ENCODE measurements at regions not wholly inside any gene's neighbourhood (a gene's known extent, or its start where the extent isn't known, plus 50 kb on each side); places are given as distances from the start of the nearest gene placed in this dataset.

DNA sequence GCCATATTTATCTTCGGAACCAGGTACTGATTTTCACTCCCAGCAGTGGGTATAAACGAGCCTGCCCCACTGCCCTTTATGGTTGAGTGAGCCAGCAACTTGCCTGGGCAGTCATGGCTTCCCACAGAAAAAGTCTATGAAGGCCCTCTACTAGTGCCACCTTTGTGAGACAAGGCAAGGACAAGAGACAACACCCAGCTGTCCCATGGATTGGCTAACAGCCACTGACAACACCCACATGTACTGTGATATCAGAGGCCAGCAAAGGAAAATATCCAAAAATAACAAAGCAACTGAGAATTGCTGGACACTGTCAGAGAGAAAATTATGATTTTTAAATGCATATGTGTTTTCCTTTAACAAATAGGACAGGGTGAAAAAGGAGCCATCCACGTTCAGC lies 248.4 kb upstream of the TTC29 start (continued):
- TF ChIP-seq, protein P1, sequence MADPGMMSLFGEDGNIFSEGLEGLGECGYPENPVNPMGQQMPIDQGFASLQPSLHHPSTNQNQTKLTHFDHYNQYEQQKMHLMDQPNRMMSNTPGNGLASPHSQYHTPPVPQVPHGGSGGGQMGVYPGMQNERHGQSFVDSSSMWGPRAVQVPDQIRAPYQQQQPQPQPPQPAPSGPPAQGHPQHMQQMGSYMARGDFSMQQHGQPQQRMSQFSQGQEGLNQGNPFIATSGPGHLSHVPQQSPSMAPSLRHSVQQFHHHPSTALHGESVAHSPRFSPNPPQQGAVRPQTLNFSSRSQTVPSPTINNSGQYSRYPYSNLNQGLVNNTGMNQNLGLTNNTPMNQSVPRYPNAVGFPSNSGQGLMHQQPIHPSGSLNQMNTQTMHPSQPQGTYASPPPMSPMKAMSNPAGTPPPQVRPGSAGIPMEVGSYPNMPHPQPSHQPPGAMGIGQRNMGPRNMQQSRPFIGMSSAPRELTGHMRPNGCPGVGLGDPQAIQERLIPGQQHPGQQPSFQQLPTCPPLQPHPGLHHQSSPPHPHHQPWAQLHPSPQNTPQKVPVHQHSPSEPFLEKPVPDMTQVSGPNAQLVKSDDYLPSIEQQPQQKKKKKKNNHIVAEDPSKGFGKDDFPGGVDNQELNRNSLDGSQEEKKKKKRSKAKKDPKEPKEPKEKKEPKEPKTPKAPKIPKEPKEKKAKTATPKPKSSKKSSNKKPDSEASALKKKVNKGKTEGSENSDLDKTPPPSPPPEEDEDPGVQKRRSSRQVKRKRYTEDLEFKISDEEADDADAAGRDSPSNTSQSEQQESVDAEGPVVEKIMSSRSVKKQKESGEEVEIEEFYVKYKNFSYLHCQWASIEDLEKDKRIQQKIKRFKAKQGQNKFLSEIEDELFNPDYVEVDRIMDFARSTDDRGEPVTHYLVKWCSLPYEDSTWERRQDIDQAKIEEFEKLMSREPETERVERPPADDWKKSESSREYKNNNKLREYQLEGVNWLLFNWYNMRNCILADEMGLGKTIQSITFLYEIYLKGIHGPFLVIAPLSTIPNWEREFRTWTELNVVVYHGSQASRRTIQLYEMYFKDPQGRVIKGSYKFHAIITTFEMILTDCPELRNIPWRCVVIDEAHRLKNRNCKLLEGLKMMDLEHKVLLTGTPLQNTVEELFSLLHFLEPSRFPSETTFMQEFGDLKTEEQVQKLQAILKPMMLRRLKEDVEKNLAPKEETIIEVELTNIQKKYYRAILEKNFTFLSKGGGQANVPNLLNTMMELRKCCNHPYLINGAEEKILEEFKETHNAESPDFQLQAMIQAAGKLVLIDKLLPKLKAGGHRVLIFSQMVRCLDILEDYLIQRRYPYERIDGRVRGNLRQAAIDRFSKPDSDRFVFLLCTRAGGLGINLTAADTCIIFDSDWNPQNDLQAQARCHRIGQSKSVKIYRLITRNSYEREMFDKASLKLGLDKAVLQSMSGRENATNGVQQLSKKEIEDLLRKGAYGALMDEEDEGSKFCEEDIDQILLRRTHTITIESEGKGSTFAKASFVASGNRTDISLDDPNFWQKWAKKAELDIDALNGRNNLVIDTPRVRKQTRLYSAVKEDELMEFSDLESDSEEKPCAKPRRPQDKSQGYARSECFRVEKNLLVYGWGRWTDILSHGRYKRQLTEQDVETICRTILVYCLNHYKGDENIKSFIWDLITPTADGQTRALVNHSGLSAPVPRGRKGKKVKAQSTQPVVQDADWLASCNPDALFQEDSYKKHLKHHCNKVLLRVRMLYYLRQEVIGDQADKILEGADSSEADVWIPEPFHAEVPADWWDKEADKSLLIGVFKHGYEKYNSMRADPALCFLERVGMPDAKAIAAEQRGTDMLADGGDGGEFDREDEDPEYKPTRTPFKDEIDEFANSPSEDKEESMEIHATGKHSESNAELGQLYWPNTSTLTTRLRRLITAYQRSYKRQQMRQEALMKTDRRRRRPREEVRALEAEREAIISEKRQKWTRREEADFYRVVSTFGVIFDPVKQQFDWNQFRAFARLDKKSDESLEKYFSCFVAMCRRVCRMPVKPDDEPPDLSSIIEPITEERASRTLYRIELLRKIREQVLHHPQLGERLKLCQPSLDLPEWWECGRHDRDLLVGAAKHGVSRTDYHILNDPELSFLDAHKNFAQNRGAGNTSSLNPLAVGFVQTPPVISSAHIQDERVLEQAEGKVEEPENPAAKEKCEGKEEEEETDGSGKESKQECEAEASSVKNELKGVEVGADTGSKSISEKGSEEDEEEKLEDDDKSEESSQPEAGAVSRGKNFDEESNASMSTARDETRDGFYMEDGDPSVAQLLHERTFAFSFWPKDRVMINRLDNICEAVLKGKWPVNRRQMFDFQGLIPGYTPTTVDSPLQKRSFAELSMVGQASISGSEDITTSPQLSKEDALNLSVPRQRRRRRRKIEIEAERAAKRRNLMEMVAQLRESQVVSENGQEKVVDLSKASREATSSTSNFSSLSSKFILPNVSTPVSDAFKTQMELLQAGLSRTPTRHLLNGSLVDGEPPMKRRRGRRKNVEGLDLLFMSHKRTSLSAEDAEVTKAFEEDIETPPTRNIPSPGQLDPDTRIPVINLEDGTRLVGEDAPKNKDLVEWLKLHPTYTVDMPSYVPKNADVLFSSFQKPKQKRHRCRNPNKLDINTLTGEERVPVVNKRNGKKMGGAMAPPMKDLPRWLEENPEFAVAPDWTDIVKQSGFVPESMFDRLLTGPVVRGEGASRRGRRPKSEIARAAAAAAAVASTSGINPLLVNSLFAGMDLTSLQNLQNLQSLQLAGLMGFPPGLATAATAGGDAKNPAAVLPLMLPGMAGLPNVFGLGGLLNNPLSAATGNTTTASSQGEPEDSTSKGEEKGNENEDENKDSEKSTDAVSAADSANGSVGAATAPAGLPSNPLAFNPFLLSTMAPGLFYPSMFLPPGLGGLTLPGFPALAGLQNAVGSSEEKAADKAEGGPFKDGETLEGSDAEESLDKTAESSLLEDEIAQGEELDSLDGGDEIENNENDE (IDR thresholded peaks at IDR 0.05; ENCODE audit: low read depth, low read length): no peak
- TF ChIP-seq ETV1 (tag; conservative IDR thresholded peaks at IDR 0.05; ENCODE audit: low read depth) (no peak), CXXC5 (CRISPR knock-in tag; IDR thresholded peaks at IDR 0.05) (no peak)
